Activated T-cell treated with anti-CD3 and anti-CD28 coated beads, Interleukin-2, amount 50 U/mL, for 4 hours (primary cell): ENCODE measurements at regions not wholly inside any gene's neighbourhood (a gene's known extent, or its start where the extent isn't known, plus 50 kb on each side); places are given as distances from the start of the nearest gene placed in this dataset.

Source experiments
- ATAC-seq, 2 donors: fragments of 200-7000 bp; cut with Tn5 transposase; one replicate each; pipeline ENCODE4 v1.10.0; 2021
- DNase-seq: peaks from one replicate; pipeline ENCODE4 v3.0.0-alpha.2; 2020
- H3K27me3 Mint-ChIP-seq: one replicate; pipeline ENCODE4 v1.8.0; 2021; ENCODE audit warnings: low read depth, mixed read lengths
- H3K36me3 Mint-ChIP-seq: one replicate; pipeline ENCODE4 v1.8.0; 2022; ENCODE audit warnings: mixed read lengths; ENCODE audit not compliant: insufficient read depth
- H3K4me1 Mint-ChIP-seq: one replicate; pipeline ENCODE4 v1.8.0; 2021; ENCODE audit warnings: low read depth, mixed read lengths
- H3K4me3 Mint-ChIP-seq: one replicate; pipeline ENCODE4 v1.8.0; 2021; ENCODE audit warnings: mild to moderate bottlenecking, moderate library complexity, mixed read lengths
- H3K9me3 Mint-ChIP-seq: one replicate; pipeline ENCODE4 v1.8.0; 2021; ENCODE audit warnings: mixed read lengths

- DNase-seq, result no peak
- no peak for ATAC-seq
- peaks cover 27% of the 10 kb centered on the region for H3K27me3 Mint-ChIP-seq
- H3K4me1 Mint-ChIP-seq, result peaks cover 18% of the 10 kb centered on the region
- peaks cover 3% of the 10 kb centered on the region for H3K9me3 Mint-ChIP-seq
- no peaks in the 10 kb centered on the region for H3K36me3 Mint-ChIP-seq
- H3K4me3 Mint-ChIP-seq, result no peak overlapping the region
Measured at GRCh38 chr9:84103651-84104377, 123.2 kb downstream of the RMI1 start.

GRCh38 chr9:84107081-84107480, 126.5 kb downstream of the RMI1 start:
- Mint-ChIP-seq H3K4me3 (no peak overlapping the region), H3K4me1 (peaks cover 18% of the 10 kb centered on the region), H3K9me3 (peaks cover 3% of the 10 kb centered on the region), H3K36me3 (no peaks in the 10 kb centered on the region), H3K27me3 (peaks cover 19% of the 10 kb centered on the region)
- ATAC-seq (no peak), DNase-seq (no peak)

GRCh38 chr9:84107995-84108394, 127.4 kb downstream of the RMI1 start:
- H3K4me3 Mint-ChIP-seq, result no peak overlapping the region
- H3K4me1 Mint-ChIP-seq, result peaks cover 18% of the 10 kb centered on the region
- no peaks in the 10 kb centered on the region for H3K36me3 Mint-ChIP-seq
- peaks cover 7% of the 10 kb centered on the region for H3K9me3 Mint-ChIP-seq
- DNase-seq, result no peak
- no peak for ATAC-seq
- H3K27me3 Mint-ChIP-seq, result peaks cover 13% of the 10 kb centered on the region

- DNase-seq (no peak), ATAC-seq (no peak)
- Mint-ChIP-seq H3K4me3 (no peak overlapping the region), H3K27me3 (peaks cover 5% of the 10 kb centered on the region), H3K4me1 (peaks cover 18% of the 10 kb centered on the region), H3K9me3 (peaks cover 19% of the 10 kb centered on the region), H3K36me3 (no peaks in the 10 kb centered on the region)
Measured at GRCh38 chr9:84111726-84112125, 131.1 kb downstream of the RMI1 start.

- Mint-ChIP-seq H3K36me3 (no peaks in the 10 kb centered on the region), H3K4me3 (no peak overlapping the region), H3K4me1 (no peaks in the 10 kb centered on the region), H3K9me3 (peaks cover 8% of the 10 kb centered on the region), H3K27me3 (peaks cover 14% of the 10 kb centered on the region)
- ATAC-seq (no peak), DNase-seq (no peak)
Measured at GRCh38 chr9:84121991-84122523, 141.5 kb downstream of the RMI1 start.

- no peak overlapping the region for H3K4me3 Mint-ChIP-seq
- peaks cover 12% of the 10 kb centered on the region for H3K27me3 Mint-ChIP-seq
- ATAC-seq (no peak), DNase-seq (no peak)
- H3K4me1 Mint-ChIP-seq, result no peaks in the 10 kb centered on the region
- peaks cover 3% of the 10 kb centered on the region for H3K9me3 Mint-ChIP-seq
- no peaks in the 10 kb centered on the region for H3K36me3 Mint-ChIP-seq
Measured at GRCh38 chr9:84122572-84122971, 142.0 kb downstream of the RMI1 start.

- H3K27me3 Mint-ChIP-seq, result peaks cover 11% of the 10 kb centered on the region
- no peak overlapping the region for H3K4me3 Mint-ChIP-seq
- no peaks in the 10 kb centered on the region for H3K36me3 Mint-ChIP-seq
- no peak for ATAC-seq
- H3K9me3 Mint-ChIP-seq, result no peaks in the 10 kb centered on the region
- no peaks in the 10 kb centered on the region for H3K4me1 Mint-ChIP-seq
- no peak for DNase-seq
Measured at GRCh38 chr9:84123648-84124406, 143.2 kb downstream of the RMI1 start.

- Mint-ChIP-seq H3K4me1 (no peaks in the 10 kb centered on the region), H3K4me3 (no peak overlapping the region), H3K27me3 (peaks cover 10% of the 10 kb centered on the region), H3K36me3 (no peaks in the 10 kb centered on the region), H3K9me3 (no peaks in the 10 kb centered on the region)
- ATAC-seq (no peak), DNase-seq (no peak)
Measured at GRCh38 chr9:84125046-84125445, 144.4 kb downstream of the RMI1 start.

- Mint-ChIP-seq H3K4me1 (no peaks in the 10 kb centered on the region), H3K27me3 (peaks cover 6% of the 10 kb centered on the region), H3K36me3 (no peaks in the 10 kb centered on the region), H3K4me3 (no peak overlapping the region), H3K9me3 (no peaks in the 10 kb centered on the region)
- no peak for ATAC-seq
- DNase-seq, result no peak
Measured at GRCh38 chr9:84129529-84129928, 148.9 kb downstream of the RMI1 start.

- DNase-seq (no peak), ATAC-seq (no peak)
- Mint-ChIP-seq H3K4me3 (no peak overlapping the region), H3K9me3 (no peaks in the 10 kb centered on the region), H3K36me3 (no peaks in the 10 kb centered on the region), H3K27me3 (peaks cover 39% of the 10 kb centered on the region), H3K4me1 (peaks cover 9% of the 10 kb centered on the region)
Measured at GRCh38 chr9:84136119-84136868, 155.7 kb downstream of the RMI1 start.

GRCh38 chr9:84137968-84138367, 157.4 kb downstream of the RMI1 start:
- no peaks in the 10 kb centered on the region for H3K9me3 Mint-ChIP-seq
- H3K27me3 Mint-ChIP-seq, result peaks cover 49% of the 10 kb centered on the region
- H3K36me3 Mint-ChIP-seq, result no peaks in the 10 kb centered on the region
- peaks cover 9% of the 10 kb centered on the region for H3K4me1 Mint-ChIP-seq
- DNase-seq, result no peak
- no peak for ATAC-seq
- H3K4me3 Mint-ChIP-seq, result no peak overlapping the region

GRCh38 chr9:84138541-84138940, 157.9 kb downstream of the RMI1 start:
- Mint-ChIP-seq H3K36me3 (no peaks in the 10 kb centered on the region), H3K4me3 (no peak overlapping the region), H3K4me1 (peaks cover 9% of the 10 kb centered on the region), H3K27me3 (peaks cover 53% of the 10 kb centered on the region), H3K9me3 (no peaks in the 10 kb centered on the region)
- no peak for ATAC-seq
- no peak for DNase-seq

- peaks cover 60% of the 10 kb centered on the region for H3K27me3 Mint-ChIP-seq
- H3K4me3 Mint-ChIP-seq, result peak overlapping the region; percentile 39
- ATAC-seq, result no peak
- DNase-seq, result no peak
- peaks cover 9% of the 10 kb centered on the region for H3K4me1 Mint-ChIP-seq
- H3K9me3 Mint-ChIP-seq, result no peaks in the 10 kb centered on the region
- no peaks in the 10 kb centered on the region for H3K36me3 Mint-ChIP-seq
Measured at GRCh38 chr9:84139296-84140070, 158.9 kb downstream of the RMI1 start.
